SK-N-MC (cell line): ENCODE measurements at regions not wholly inside any gene's neighbourhood (a gene's known extent, or its start where the extent isn't known, plus 50 kb on each side); places are given as distances from the start of the nearest gene placed in this dataset.

Experiments
- EZH2 ChIP-seq: fragments of 200-600 bp; sonication (generic); IDR thresholded peaks from one replicate; pipeline ENCODE4 v1.6.1; 2017; ENCODE audit warnings: antibody characterized with exemption
- FOXP2 ChIP-seq: optimal IDR thresholded peaks from 2 replicates; pipeline ENCODE3; 2011; ENCODE audit warnings: mild to moderate bottlenecking, moderate library complexity; ENCODE audit not compliant: insufficient read depth; ENCODE audit errors: extremely low read length, control extremely low read depth
- POLR2AphosphoS5 ChIP-seq: IDR thresholded peaks from 2 replicates; pipeline ENCODE4 v1.6.1; 2012; ENCODE audit warnings: mild to moderate bottlenecking, low read depth, low read length, borderline replicate concordance

DNA sequence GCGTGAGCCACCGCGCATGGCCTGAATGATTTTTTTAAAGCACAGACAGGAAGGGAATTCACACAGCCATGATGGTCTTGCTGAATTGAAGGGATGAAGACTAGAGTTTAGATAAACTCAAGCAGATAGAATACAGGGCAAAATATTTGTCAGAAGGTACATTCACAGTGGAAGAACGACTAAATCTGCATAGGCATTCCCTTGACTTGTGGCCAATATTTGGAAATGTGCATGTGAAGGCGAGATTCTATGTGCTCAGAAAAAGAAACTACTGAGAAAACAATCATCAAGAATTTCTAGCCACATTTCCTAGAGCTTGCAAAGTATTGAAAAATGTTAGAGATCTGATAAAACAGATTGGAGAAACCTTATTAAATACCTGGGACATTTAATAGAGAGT is 1166.2 kb downstream of the DNAJB9 start:
- TF ChIP-seq POLR2AphosphoS5 (no peak), EZH2 (no peak), FOXP2 (no peak)
